Fibroblast of peridontal ligament (primary cell): ENCODE measurements at regions not wholly inside any gene's neighbourhood (a gene's known extent, or its start where the extent isn't known, plus 50 kb on each side); places are given as distances from the start of the nearest gene placed in this dataset.

Source experiments
- DNase-seq: peaks from one replicate; pipeline ENCODE4 v3.0.0-alpha.2; 2010; ENCODE audit errors: extremely low read depth

- no peak for DNase-seq
Observed at GRCh38 chr3:59341459-59341858, 291.6 kb upstream of the CFAP20DC start.

GRCh38 chr3:59339818-59340217 lies 290.0 kb upstream of the CFAP20DC start:
- DNase-seq: no peak

GRCh38 chr3:59338934-59339333 lies 289.1 kb upstream of the CFAP20DC start:
- no peak for DNase-seq

GRCh38 chr3:59335338-59335737 lies 285.5 kb upstream of the CFAP20DC start:
- DNase-seq: no peak

GRCh38 chr3:59334585-59334984 lies 284.8 kb upstream of the CFAP20DC start:
- DNase-seq: peak; percentile 49

GRCh38 chr3:59327376-59327808 lies 277.6 kb upstream of the CFAP20DC start:
- DNase-seq: no peak

- no peak for DNase-seq
Observed at GRCh38 chr3:59326246-59327024, 276.6 kb upstream of the CFAP20DC start.

GRCh38 chr3:59321881-59322540 lies 272.2 kb upstream of the CFAP20DC start:
- DNase-seq: no peak

- no peak for DNase-seq
Observed at GRCh38 chr3:59320080-59320479, 270.3 kb upstream of the CFAP20DC start.

GRCh38 chr3:59319442-59319841 lies 269.6 kb upstream of the CFAP20DC start:
- no peak for DNase-seq

- DNase-seq: no peak
Observed at GRCh38 chr3:59318881-59319280, 269.1 kb upstream of the CFAP20DC start.

- no peak for DNase-seq
Observed at GRCh38 chr3:59317386-59317785, 267.6 kb upstream of the CFAP20DC start.

GRCh38 chr3:59316688-59317275 lies 267.0 kb upstream of the CFAP20DC start:
- no peak for DNase-seq

GRCh38 chr3:59313365-59313764 lies 263.5 kb upstream of the CFAP20DC start:
- peak; percentile 8 for DNase-seq

GRCh38 chr3:59311231-59311630 lies 261.4 kb upstream of the CFAP20DC start:
- DNase-seq: no peak

- no peak for DNase-seq
Observed at GRCh38 chr3:59310736-59311135, 260.9 kb upstream of the CFAP20DC start.

- DNase-seq: no peak
Observed at GRCh38 chr3:59308684-59309083, 258.9 kb upstream of the CFAP20DC start.

- no peak for DNase-seq
Observed at GRCh38 chr3:59308001-59308400, 258.2 kb upstream of the CFAP20DC start.

- no peak for DNase-seq
Observed at GRCh38 chr3:59306436-59306835, 256.6 kb upstream of the CFAP20DC start.

GRCh38 chr3:59304296-59304695 lies 254.5 kb upstream of the CFAP20DC start:
- no peak for DNase-seq

- no peak for DNase-seq
Observed at GRCh38 chr3:59303452-59303851, 253.6 kb upstream of the CFAP20DC start.

GRCh38 chr3:59302442-59302841 lies 252.6 kb upstream of the CFAP20DC start:
- no peak for DNase-seq

- no peak for DNase-seq
Observed at GRCh38 chr3:59300733-59301132, 250.9 kb upstream of the CFAP20DC start.
